HG02943 (cell line): ENCODE measurements at regions not wholly inside any gene's neighbourhood (a gene's known extent, or its start where the extent isn't known, plus 50 kb on each side); places are given as distances from the start of the nearest gene placed in this dataset.
"Not testable (repeated sequence)": the region's sequence is repeated elsewhere in the genome, so short reads cannot be mapped to it uniquely, and the experiment has no call there.

ENCODE experiments used
- ATAC-seq: cut with Tn5 transposase; IDR thresholded peaks from one replicate; pipeline ENCODE4 v1.9.1; 2021; ENCODE audit warnings: mild to moderate bottlenecking, low read depth, moderate library complexity; ENCODE audit not compliant: unreplicated experiment

GRCh38 chr3:17928502-17929145 lies 186.2 kb upstream of the TBC1D5 start:
- no peak for ATAC-seq

GRCh38 chr3:17927036-17927435 lies 184.6 kb upstream of the TBC1D5 start:
- ATAC-seq, result no peak

GRCh38 chr3:17915341-17915740 lies 172.9 kb upstream of the TBC1D5 start:
- ATAC-seq, result no peak

- no peak for ATAC-seq
Measured at GRCh38 chr3:17913359-17913758, 170.9 kb upstream of the TBC1D5 start.

GRCh38 chr3:17911986-17912760 lies 169.7 kb upstream of the TBC1D5 start:
- no peak for ATAC-seq

GRCh38 chr3:17910922-17911321 lies 168.5 kb upstream of the TBC1D5 start:
- ATAC-seq, result no peak

- ATAC-seq, result no peak
Measured at GRCh38 chr3:17909714-17910113, 167.3 kb upstream of the TBC1D5 start.

- ATAC-seq, result no peak
Measured at GRCh38 chr3:17908399-17909191, 166.2 kb upstream of the TBC1D5 start.

- ATAC-seq, result no peak
Measured at GRCh38 chr3:17905996-17906395, 163.6 kb upstream of the TBC1D5 start.

- ATAC-seq, result no peak
Measured at GRCh38 chr3:17901893-17902292, 159.5 kb upstream of the TBC1D5 start.

- no peak for ATAC-seq
Measured at GRCh38 chr3:17894434-17895060, 152.1 kb upstream of the TBC1D5 start.

GRCh38 chr3:17891139-17891856 lies 148.9 kb upstream of the TBC1D5 start:
- ATAC-seq, result no peak

GRCh38 chr3:17885986-17886385 lies 143.6 kb upstream of the TBC1D5 start:
- no peak for ATAC-seq

GRCh38 chr3:17882981-17883380 lies 140.6 kb upstream of the TBC1D5 start:
- ATAC-seq, result no peak

- no peak for ATAC-seq
Measured at GRCh38 chr3:17877299-17877698, 134.9 kb upstream of the TBC1D5 start.

GRCh38 chr3:17874636-17875035 lies 132.2 kb upstream of the TBC1D5 start:
- no peak for ATAC-seq

- no peak for ATAC-seq
Measured at GRCh38 chr3:17872457-17872856, 130.0 kb upstream of the TBC1D5 start.

GRCh38 chr3:17865631-17866030 lies 123.2 kb upstream of the TBC1D5 start:
- no peak for ATAC-seq

- no peak for ATAC-seq
Measured at GRCh38 chr3:17861476-17861875, 119.0 kb upstream of the TBC1D5 start.

GRCh38 chr3:17860840-17861471 lies 118.5 kb upstream of the TBC1D5 start:
- not testable (repeated sequence) for ATAC-seq
